ENCODE measurements at regions not wholly inside any gene's neighbourhood (a gene's known extent, or its start where the extent isn't known, plus 50 kb on each side); places are given as distances from the start of the nearest gene placed in this dataset.

- no peak overlapping the region for H3K27ac ChIP-seq
- no peak for TF ChIP-seq CTCF (IDR thresholded peaks at IDR 0.05)
- no peak for DNase-seq (ENCODE audit: low spot score)
- no peak overlapping the region for H3K4me3 ChIP-seq
Observed at GRCh38 chr18:57910817-57911216, 107.7 kb upstream of the ATP8B1 start.

GRCh38 chr18:57910134-57910533 is 107.0 kb upstream of the ATP8B1 start:
- H3K27ac ChIP-seq = no peak overlapping the region
- DNase-seq (ENCODE audit: low spot score) = no peak

GRCh38 chr18:57909620-57910019 is 106.5 kb upstream of the ATP8B1 start:
- Histone ChIP-seq H3K4me3 (no peak overlapping the region), H3K27ac (no peak overlapping the region)
- peak; percentile 36 for DNase-seq (ENCODE audit: low spot score)
- TF ChIP-seq CTCF (IDR thresholded peaks at IDR 0.05) = no peak

More at GRCh38 chr18:57910134-57910533, 107.0 kb upstream of the ATP8B1 start:
- no peak overlapping the region for H3K4me3 ChIP-seq
- TF ChIP-seq CTCF (IDR thresholded peaks at IDR 0.05) = no peak

GRCh38 chr18:57908092-57908491 is 105.0 kb upstream of the ATP8B1 start:
- no peak for DNase-seq (ENCODE audit: low spot score)
- no peak overlapping the region for H3K4me3 ChIP-seq
- H3K27ac ChIP-seq = no peak overlapping the region
- TF ChIP-seq CTCF (IDR thresholded peaks at IDR 0.05) = no peak

GRCh38 chr18:57907550-57907949 is 104.4 kb upstream of the ATP8B1 start:
- Histone ChIP-seq H3K4me3 (no peak overlapping the region), H3K27ac (no peak overlapping the region)
- no peak for TF ChIP-seq CTCF (IDR thresholded peaks at IDR 0.05)
- DNase-seq (ENCODE audit: low spot score) = peak; percentile 19

- no peak overlapping the region for H3K27ac ChIP-seq
- TF ChIP-seq CTCF (IDR thresholded peaks at IDR 0.05) = no peak
- no peak for DNase-seq (ENCODE audit: low spot score)
- H3K4me3 ChIP-seq = no peak overlapping the region
Observed at GRCh38 chr18:57906852-57907251, 103.7 kb upstream of the ATP8B1 start.

GRCh38 chr18:57904535-57904934 is 101.4 kb upstream of the ATP8B1 start:
- H3K27ac ChIP-seq = no peak overlapping the region
- H3K4me3 ChIP-seq = no peak overlapping the region
- TF ChIP-seq CTCF (IDR thresholded peaks at IDR 0.05) = no peak
- DNase-seq (ENCODE audit: low spot score) = no peak
